Right lobe of liver (tissue), 4 donors: ENCODE measurements at regions not wholly inside any gene's neighbourhood (a gene's known extent, or its start where the extent isn't known, plus 50 kb on each side); places are given as distances from the start of the nearest gene placed in this dataset.

ENCODE experiments used
- CTCF ChIP-seq, 4 donors: fragments of 200-600 bp in 3 of 4; fragments of 450-650 bp in 1 of 4; IDR thresholded peaks; one replicate each; pipeline versions ENCODE4 v1.5.1 to v1.8.0; 2016 to 2022; ENCODE audit warnings: antibody characterized with exemption in 4 of 4, mild to moderate bottlenecking in 2 of 4
- POLR2A ChIP-seq: fragments of 450-650 bp; IDR thresholded peaks from one replicate; pipeline ENCODE4 v1.6.1; 2017; ENCODE audit warnings: antibody characterized with exemption, mild to moderate bottlenecking
- donor health status: DM: no; HTN: no; CAD: no.
- donor health status: DM: no; HTN: no; CAD: no.
- donor health status: DM: no; HTN: yes; CAD: no.

DNA sequence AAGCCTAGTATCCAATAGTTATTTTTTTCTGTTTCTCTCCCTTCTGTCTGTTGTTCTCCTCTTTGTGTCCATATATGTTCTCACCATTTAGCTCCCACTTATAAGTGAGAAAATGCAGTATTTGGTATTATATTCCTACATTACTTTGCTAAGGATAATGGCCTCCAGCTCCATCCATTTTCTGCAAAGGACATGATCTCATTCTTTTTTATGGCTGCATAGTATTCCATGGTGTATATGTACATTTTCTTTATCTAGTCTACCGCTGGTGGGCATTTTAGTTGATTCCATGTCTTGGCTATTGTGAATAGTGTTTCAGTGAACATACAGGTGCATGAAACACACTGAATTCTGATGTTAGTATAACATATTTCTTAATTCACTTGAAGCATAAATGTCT is 348.9 kb upstream of the TRPC7 start:
- TF ChIP-seq POLR2A (no peak), CTCF (IDR thresholded peaks at IDR 0.05) (no peak)
